SJCRH30 (cell line): ENCODE measurements at regions not wholly inside any gene's neighbourhood (a gene's known extent, or its start where the extent isn't known, plus 50 kb on each side); places are given as distances from the start of the nearest gene placed in this dataset.
"Not testable (repeated sequence)": the region's sequence is repeated elsewhere in the genome, so short reads cannot be mapped to it uniquely, and the experiment has no call there.

Experiments used
- DNase-seq, 2 experiments: peaks; one replicate each; pipeline ENCODE4 v3.0.0-alpha.2; 2015 to 2020
- H3K27ac ChIP-seq: fragments of 250-450 bp; sonication (Bioruptor Pico); 2 replicates; pipeline ENCODE4 v1.5.1; 2020; ENCODE audit warnings: mild to moderate bottlenecking, moderate library complexity
- H3K27me3 ChIP-seq: fragments of 250-450 bp; sonication (Bioruptor Pico); 2 replicates; pipeline ENCODE4 v1.5.1; 2020; ENCODE audit warnings: mild to moderate bottlenecking, moderate library complexity
- H3K36me3 ChIP-seq: fragments of 250-450 bp; sonication (Bioruptor Pico); 2 replicates; pipeline ENCODE4 v1.5.1; 2020; ENCODE audit warnings: mild to moderate bottlenecking, moderate library complexity
- H3K4me1 ChIP-seq: fragments of 250-450 bp; sonication (Bioruptor Pico); 2 replicates; pipeline ENCODE4 v1.5.1; 2020; ENCODE audit warnings: mild to moderate bottlenecking, moderate library complexity
- H3K4me3 ChIP-seq: fragments of 250-450 bp; sonication (Bioruptor Pico); 2 replicates; pipeline ENCODE4 v1.5.1; 2020; ENCODE audit warnings: mild to moderate bottlenecking, moderate library complexity
- H3K9me3 ChIP-seq: fragments of 250-450 bp; sonication (Bioruptor Pico); replicated peaks from 2 replicates; pipeline ENCODE4 v1.5.1; 2020; ENCODE audit warnings: mild to moderate bottlenecking, moderate library complexity

DNA sequence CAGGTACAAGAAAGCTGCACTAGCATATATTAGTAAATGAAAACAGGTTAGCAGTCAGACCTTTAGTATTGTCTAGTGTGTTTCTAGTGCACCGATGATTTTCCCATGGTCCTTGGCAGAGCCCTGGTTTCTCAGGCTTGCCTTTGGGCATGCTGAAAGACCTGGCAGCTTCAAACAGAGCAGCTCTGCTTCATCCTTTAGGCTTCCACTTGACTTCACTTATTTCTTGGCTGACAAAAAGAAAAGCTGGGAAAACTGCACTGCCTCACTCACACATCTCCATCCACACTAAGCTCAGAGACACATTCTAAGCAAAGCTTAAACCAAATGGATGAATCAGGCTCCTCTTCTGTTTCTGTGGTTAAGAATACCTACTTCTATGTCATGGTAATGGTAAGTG, 374.8 kb upstream of the PDZRN3 start:
- Histone ChIP-seq H3K4me1 (no peaks in the 10 kb centered on the region), H3K27ac (no peak overlapping the region), H3K9me3 (no peaks in the 10 kb centered on the region), H3K36me3 (no peaks in the 10 kb centered on the region), H3K27me3 (no peaks in the 10 kb centered on the region), H3K4me3 (no peak overlapping the region)
- DNase-seq: no peak

DNA sequence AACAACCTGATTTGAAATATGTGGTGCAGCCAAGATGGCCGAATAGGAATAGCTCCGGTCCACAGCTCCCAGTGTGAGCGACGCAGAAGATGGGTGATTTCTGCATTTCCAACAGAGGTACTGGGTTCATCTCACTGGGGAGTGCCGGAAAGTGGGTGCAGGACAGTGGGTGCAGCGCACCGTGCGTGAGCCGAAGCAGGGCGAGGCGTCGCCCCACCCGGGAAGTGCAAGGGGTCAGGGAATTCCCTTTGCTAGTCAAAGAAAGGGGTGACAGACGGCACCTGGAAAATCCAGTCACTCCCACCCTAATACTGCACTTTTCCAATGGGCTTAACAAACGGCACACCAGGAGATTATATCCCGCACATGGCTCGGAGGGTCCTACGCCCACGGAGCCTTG, 365.9 kb upstream of the PDZRN3 start:
- H3K4me3 ChIP-seq, H3K9me3 ChIP-seq, H3K27ac ChIP-seq, DNase-seq, H3K36me3 ChIP-seq, H3K4me1 ChIP-seq, H3K27me3 ChIP-seq: not testable (repeated sequence)

DNA sequence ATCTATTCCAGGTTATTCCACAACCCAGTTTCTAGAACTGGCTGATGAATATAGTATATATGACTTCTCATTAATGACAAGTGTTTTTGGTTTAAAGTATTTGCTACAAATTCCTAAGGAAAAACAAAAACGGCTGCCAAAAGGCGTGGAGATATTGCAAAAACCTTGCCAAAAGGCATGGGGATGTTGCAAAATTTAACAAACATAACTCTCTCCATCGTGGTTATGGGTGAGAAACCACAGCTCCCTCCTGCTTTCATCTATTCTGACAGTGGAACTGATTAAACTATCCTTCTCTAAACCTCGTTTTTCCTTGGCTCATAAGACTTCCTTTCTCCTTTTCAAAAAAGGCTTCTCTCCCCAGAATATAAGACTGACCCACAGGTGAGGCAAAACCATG, 342.0 kb upstream of the PDZRN3 start:
- Histone ChIP-seq H3K36me3 (no peaks in the 10 kb centered on the region), H3K27ac (no peak overlapping the region), H3K4me1 (no peaks in the 10 kb centered on the region), H3K27me3 (no peaks in the 10 kb centered on the region), H3K4me3 (no peak overlapping the region), H3K9me3 (no peaks in the 10 kb centered on the region)
- DNase-seq: no peak

DNA sequence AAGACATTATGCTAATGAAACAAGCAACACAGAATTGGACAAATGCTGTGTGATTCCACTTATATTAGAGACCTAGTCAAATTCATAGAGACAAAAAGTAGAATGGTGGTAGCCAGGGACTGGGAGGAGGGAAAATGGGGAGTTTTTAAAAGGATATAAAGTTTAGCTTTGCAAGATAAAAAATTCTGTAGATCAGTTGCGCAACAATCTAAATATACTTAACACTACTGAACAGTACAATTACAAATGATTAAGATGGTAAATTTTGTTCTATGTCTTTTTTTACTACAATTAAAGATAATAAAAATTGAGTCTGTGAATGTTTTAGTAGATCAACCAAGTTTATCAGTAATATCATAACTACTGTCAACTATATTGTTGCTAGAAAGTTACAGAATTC, 340.1 kb upstream of the PDZRN3 start:
- Histone ChIP-seq H3K36me3 (no peaks in the 10 kb centered on the region), H3K4me1 (no peaks in the 10 kb centered on the region), H3K27ac (no peak overlapping the region), H3K4me3 (no peak overlapping the region), H3K9me3 (no peaks in the 10 kb centered on the region), H3K27me3 (no peaks in the 10 kb centered on the region)
- DNase-seq: no peak

DNA sequence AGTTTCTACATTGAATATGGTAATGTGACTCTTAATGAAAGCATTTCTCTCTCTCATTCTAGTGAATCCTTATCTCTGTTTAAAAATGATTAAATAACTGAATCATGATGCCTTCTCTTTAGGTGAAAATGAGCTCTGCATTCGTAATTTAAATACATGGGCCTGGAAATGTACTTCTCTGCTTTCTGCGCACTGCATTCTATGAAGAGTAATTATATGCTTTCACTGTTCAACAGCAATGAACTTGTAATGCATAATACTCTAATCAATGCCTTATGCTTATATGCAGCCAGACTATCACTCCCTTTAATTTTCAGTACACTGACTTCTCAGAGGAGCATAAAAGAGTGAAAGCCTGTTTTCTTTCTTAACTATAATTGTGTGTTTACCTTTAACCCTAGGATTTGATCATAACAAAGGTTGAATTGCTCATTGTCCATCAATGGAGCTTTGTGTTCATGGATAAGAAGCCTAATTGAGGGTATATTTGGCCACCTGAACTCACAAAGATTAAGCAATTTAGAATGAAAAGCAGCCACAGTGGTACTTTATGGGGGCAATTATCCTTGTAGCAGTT, 330.8 kb upstream of the PDZRN3 start:
- H3K27me3 ChIP-seq: no peaks in the 10 kb centered on the region
- no peak overlapping the region for H3K27ac ChIP-seq
- no peak for DNase-seq
- H3K9me3 ChIP-seq: no peaks in the 10 kb centered on the region
- H3K4me3 ChIP-seq: no peak overlapping the region
- no peaks in the 10 kb centered on the region for H3K4me1 ChIP-seq
- H3K36me3 ChIP-seq: no peaks in the 10 kb centered on the region

DNA sequence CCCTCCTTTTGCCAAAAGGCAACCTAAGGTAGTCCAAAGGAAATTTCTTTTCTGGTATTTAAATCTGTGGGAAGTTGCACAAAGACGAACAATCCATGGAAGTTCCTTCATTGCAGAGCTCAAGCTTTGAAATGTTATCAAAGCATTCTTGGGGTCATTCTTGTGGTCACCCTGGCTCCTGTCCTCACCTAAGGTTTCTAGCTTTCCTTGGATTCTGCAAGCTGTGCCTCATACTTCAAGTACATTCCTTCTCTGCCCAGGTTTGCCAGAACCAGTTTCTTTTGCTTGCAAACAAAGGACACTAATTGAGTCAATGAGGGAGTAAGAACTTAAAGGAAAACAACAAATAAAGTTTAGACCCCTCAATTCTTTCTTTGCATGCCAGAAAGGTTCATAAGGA, 329.8 kb upstream of the PDZRN3 start:
- Histone ChIP-seq H3K27me3 (no peaks in the 10 kb centered on the region), H3K9me3 (no peaks in the 10 kb centered on the region), H3K27ac (no peak overlapping the region), H3K36me3 (no peaks in the 10 kb centered on the region), H3K4me3 (no peak overlapping the region), H3K4me1 (no peaks in the 10 kb centered on the region)
- no peak for DNase-seq

DNA sequence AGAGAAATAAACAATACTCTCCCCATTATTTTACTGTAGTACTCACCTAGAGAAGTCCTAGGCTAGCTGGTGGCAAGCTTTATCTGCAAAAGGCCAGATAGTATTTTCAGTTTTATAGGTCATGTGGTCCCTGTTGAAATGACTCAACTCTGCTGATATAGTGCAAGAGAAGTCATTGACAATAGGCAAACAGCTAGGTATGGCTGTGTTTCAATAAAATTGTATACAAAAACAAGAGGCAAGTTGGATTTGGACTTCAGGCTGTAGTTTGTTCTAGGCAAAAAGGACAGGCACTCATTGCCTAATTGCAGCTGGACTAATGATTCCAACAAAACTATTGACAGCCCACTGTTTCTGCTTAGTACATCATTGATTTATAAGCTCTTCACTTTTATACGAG, 328.0 kb upstream of the PDZRN3 start:
- H3K36me3 ChIP-seq: no peaks in the 10 kb centered on the region
- no peaks in the 10 kb centered on the region for H3K4me1 ChIP-seq
- no peaks in the 10 kb centered on the region for H3K9me3 ChIP-seq
- no peak overlapping the region for H3K4me3 ChIP-seq
- no peaks in the 10 kb centered on the region for H3K27me3 ChIP-seq
- H3K27ac ChIP-seq: no peak overlapping the region
- no peak for DNase-seq

DNA sequence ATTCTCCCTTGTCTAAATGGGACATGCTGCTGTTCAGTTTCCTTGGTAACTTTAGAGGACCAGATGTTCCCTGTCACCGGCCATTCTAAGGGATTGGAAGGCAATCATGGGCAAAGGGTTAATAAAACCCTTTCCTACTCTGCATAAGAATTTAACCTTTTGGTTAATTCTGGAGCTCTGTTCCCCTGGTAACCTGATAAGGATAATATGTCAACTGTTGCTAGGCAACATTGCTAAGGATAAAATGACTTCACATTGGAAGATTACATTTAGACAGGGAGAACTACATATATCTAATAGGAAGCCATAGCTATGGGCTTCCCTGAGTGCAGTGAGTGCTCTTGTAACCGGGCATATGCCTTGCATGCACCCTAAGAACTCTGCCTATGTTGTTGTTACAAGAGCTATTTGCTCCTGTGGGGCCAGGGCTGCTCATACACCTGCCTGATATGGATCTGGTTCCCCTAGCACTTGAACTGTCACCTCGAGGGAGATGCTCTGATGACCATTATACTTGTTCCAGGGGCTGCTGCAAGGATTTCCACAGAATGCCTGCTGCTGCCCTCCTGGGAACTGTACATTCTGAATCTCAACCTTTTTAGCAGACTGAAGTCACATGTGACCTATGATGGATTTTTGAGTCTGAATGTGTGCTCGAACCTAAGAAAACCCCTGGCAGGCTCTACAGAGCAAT, 326.3 kb upstream of the PDZRN3 start:
- no peaks in the 10 kb centered on the region for H3K27me3 ChIP-seq
- DNase-seq: no peak
- no peak overlapping the region for H3K4me3 ChIP-seq
- H3K9me3 ChIP-seq: no peaks in the 10 kb centered on the region
- no peaks in the 10 kb centered on the region for H3K4me1 ChIP-seq
- no peaks in the 10 kb centered on the region for H3K36me3 ChIP-seq
- no peak overlapping the region for H3K27ac ChIP-seq

DNA sequence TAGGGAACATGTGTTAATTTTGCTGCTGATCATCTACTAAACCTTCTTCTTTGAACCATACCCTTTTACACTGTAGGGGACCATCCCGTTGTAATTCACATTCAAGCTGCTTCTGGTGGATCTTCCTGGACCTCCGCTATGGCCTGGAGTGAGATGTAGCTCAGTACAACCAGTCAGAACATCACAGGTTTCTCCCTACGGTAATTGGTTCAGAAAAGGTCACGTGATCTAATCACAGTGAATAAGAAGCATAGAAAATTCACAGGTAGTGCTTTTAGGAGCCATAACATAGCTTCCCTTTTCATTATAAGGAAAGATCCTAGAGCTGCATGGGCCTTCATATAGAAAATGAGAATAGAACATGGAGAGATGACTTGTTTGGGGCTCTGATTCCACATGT, 320.8 kb upstream of the PDZRN3 start:
- Histone ChIP-seq H3K27ac (no peak overlapping the region), H3K9me3 (no peaks in the 10 kb centered on the region), H3K4me1 (no peaks in the 10 kb centered on the region), H3K36me3 (no peaks in the 10 kb centered on the region), H3K27me3 (no peaks in the 10 kb centered on the region), H3K4me3 (no peak overlapping the region)
- DNase-seq: no peak

DNA sequence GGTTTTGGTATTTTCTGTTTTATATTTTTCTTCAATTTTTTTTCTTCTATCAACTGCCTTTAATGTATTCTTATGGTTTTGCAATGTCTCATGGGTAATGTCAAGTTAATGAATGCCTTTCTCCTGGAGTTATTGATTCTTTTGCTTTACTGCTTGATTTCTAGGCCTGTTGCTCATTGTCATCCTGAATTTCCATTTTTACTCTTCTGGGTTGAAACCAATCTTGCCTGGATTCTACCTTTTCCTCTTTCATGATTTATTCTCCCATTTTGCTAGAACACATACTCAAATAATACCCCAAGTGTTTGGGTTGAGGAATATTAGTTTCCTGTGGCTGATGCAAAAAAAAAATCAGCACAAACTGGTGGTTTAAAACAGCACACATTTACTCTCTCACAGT, 315.2 kb upstream of the PDZRN3 start:
- H3K27ac ChIP-seq: no peak overlapping the region

DNA sequence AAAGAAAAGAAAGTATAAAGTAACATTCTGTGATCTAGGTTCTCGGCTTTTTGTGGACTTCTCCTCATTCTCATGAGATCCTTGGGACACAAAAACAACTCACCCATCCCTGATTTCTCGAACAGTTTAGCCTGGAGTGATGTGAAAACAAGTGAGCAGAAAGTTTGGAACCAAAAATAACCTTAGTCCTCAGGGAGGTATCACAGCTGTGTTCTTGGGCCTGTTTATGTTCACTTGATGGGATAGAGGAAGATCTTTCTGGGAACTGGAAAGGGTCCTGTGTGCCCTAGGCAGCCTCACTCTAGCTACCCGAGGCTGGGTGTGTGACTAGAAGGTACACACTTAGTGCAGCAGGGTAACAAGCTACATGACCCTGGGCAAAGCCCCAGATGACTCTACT, 308.8 kb upstream of the PDZRN3 start:
- Histone ChIP-seq H3K36me3 (no peaks in the 10 kb centered on the region), H3K4me3 (no peak overlapping the region), H3K27me3 (no peaks in the 10 kb centered on the region), H3K4me1 (no peaks in the 10 kb centered on the region), H3K27ac (no peak overlapping the region), H3K9me3 (no peaks in the 10 kb centered on the region)
- no peak for DNase-seq

More for the DNA sequence above, 315.2 kb upstream of the PDZRN3 start:
- Histone ChIP-seq H3K4me3 (no peak overlapping the region), H3K9me3 (no peaks in the 10 kb centered on the region), H3K27me3 (no peaks in the 10 kb centered on the region), H3K4me1 (no peaks in the 10 kb centered on the region), H3K36me3 (no peaks in the 10 kb centered on the region)
- DNase-seq: no peak

DNA sequence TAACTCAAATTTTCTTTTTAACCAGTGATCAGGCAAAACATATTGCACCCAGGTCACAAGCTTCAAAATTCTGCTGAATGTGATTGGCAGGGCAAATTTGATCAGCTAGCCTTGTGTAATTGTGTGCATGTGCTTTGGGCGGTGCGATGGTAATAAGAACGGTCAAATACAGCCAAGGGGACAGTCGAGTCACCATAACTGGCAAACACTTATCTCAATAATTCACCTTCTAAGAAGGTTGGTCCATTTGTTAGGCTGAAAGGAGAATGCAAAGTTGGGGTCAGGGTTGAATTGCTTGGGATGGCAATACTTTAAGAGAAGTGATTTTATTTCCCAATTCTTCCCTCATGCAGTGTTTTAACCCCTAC, 302.4 kb upstream of the PDZRN3 start:
- DNase-seq: no peak
- H3K27ac ChIP-seq: no peak overlapping the region
- H3K4me1 ChIP-seq: no peaks in the 10 kb centered on the region
- H3K36me3 ChIP-seq: no peaks in the 10 kb centered on the region
- no peaks in the 10 kb centered on the region for H3K9me3 ChIP-seq
- no peak overlapping the region for H3K4me3 ChIP-seq
- H3K27me3 ChIP-seq: no peaks in the 10 kb centered on the region

DNA sequence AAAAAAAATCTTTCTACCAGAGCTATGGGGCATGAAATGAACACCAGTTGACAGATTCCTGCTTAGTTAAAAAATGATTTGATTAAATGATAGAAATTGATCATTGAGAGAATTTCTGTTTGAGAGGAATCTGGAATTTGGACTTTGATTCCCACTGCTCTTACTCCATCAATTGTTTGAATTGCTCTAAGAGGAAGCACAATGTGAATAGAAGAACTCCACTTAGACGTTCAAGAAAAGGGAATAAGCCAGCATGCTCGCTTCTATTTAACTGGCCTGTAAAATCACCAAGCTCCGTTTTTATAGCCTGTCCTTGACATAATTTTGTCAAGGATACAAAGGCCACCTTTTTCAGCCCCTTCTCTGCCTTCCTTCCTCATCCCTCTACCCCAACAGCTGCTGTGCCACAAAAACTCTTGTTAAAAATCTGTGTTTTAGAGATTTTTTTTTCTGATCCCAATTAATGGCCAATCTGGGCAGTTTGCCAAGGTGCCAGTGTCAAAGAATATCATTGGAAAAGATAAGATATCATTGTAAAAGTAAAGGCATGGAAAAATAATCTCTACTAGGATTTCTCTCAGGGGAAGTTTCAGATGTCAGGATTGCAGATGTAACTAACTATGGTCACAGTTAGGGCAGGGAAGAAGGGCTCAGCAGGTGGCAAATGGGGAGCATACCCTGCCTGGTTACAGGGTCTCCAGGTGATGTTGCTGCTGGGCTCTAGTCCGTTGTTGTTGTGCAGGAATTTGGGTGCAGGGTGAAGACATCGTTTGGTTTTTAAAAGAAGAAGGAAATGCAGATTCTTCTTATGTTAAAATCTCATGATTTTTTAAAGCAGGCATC, 301.8 kb upstream of the PDZRN3 start:
- Histone ChIP-seq H3K4me3 (no peak overlapping the region), H3K27me3 (no peaks in the 10 kb centered on the region), H3K4me1 (no peaks in the 10 kb centered on the region), H3K36me3 (no peaks in the 10 kb centered on the region), H3K27ac (no peak overlapping the region), H3K9me3 (no peaks in the 10 kb centered on the region)
- DNase-seq: peak in 1 of 2 experiments; percentile 6

DNA sequence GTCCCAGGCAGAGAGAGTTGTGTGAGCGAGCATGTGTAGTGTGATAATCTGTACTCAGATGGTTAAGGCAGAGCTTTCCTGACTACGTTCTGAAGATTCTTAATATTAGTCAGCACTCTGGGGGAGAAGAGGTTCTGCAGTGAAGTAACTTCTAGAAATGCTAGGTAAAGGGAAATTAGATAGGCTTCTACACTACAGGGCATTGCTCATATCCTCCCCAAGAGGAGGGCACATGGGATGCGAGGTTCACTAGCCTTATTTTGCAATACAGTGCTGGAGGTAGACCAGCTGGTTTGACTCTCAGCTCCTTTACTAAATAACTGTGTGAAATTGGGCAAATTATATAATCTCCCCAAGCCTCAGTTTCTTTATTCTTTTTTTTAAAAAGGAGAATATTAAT, 300.3 kb upstream of the PDZRN3 start:
- Histone ChIP-seq H3K27ac (no peak overlapping the region), H3K4me1 (no peaks in the 10 kb centered on the region), H3K36me3 (no peaks in the 10 kb centered on the region), H3K9me3 (no peaks in the 10 kb centered on the region), H3K27me3 (no peaks in the 10 kb centered on the region), H3K4me3 (no peak overlapping the region)
- DNase-seq: no peak

DNA sequence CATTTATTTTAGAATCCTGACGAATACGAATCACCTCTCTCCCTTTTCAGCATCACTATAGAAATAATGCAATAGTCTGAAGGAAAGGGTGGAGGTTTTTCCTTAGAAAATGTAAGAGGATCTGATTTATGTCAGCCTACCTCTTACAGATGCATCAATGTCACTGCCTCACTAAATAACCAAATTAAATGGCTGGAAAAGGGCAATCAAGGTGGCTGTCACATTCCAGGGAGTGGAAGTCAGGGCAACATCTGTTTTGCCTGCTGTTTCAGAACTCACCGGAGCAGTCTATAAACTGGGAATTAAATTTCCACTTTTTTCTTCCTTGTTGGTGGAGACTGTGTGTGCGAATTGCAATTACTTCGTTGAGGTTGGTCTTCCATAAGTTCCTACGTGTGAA, 299.3 kb upstream of the PDZRN3 start:
- H3K27me3 ChIP-seq: no peaks in the 10 kb centered on the region
- no peaks in the 10 kb centered on the region for H3K4me1 ChIP-seq
- H3K36me3 ChIP-seq: no peaks in the 10 kb centered on the region
- no peak overlapping the region for H3K4me3 ChIP-seq
- no peak overlapping the region for H3K27ac ChIP-seq
- DNase-seq: no peak
- no peaks in the 10 kb centered on the region for H3K9me3 ChIP-seq
